HEK293 (cell line): ENCODE measurements at regions not wholly inside any gene's neighbourhood (a gene's known extent, or its start where the extent isn't known, plus 50 kb on each side); places are given as distances from the start of the nearest gene placed in this dataset.

Experiments used
- CTCF ChIA-PET: fragments of 350-600 bp; formaldehyde crosslinking; extraction: SDS; loops from one replicate; lab custom pipeline; 2021; ENCODE audit warnings: antibody characterized with exemption; lab: Yijun Ruan, JAX
- POLR2A ChIA-PET: fragments of 300-600 bp; formaldehyde crosslinking; extraction: SDS; loops from one replicate; lab custom pipeline; 2020; ENCODE audit warnings: antibody characterized with exemption, inconsistent platforms; lab: Yijun Ruan, JAX
- H3K27ac ChIP-seq: fragments of 200-500 bp; sonication (Bioruptor generic); 2 replicates; pipeline ENCODE4 v1.5.1; 2014; ENCODE audit warnings: low read depth, low read length, control low read depth, inconsistent platforms; ENCODE audit errors: extremely low read depth
- H3K36me3 ChIP-seq, 2 experiments: fragments of 200-500 bp in 1 of 2; sonication (Bioruptor generic) in 1 of 2; 1 replicate in 1 of 2; 2 replicates in 1 of 2; pipeline ENCODE4 v1.5.1; 2014 to 2017; ENCODE audit warnings: inconsistent platforms in 2 of 2, low read length in 2 of 2; ENCODE audit not compliant: control insufficient read depth in 2 of 2, insufficient read depth in 1 of 2
- H3K4me1 ChIP-seq: fragments of 200-500 bp; sonication (Bioruptor generic); 2 replicates; pipeline ENCODE4 v1.5.1; 2014; ENCODE audit warnings: mild to moderate bottlenecking, low read length, inconsistent platforms; ENCODE audit not compliant: control insufficient read depth, insufficient read depth
- H3K4me3 ChIP-seq: 2 replicates; pipeline ENCODE4 v1.5.1; 2011; ENCODE audit warnings: low read depth, mild to moderate bottlenecking, control low read depth, low read length, moderate library complexity
- H3K9me3 ChIP-seq: fragments of 200-500 bp; sonication (Bioruptor generic); 2 replicates; pipeline ENCODE4 v1.5.1; 2014; ENCODE audit warnings: low read depth, low read length, inconsistent platforms; ENCODE audit not compliant: control insufficient read depth, insufficient read depth
- FEZF1 ChIP-seq: fragments of 450-650 bp; formaldehyde crosslinking; IDR thresholded peaks from 2 replicates; pipeline ENCODE4 v1.5.1; 2016; ENCODE audit warnings: missing biosample characterization, missing genetic modification characterization
- MYNN ChIP-seq: fragments of 450-650 bp; formaldehyde crosslinking; IDR thresholded peaks from 2 replicates; pipeline ENCODE4 v1.5.1; 2016; ENCODE audit warnings: missing biosample characterization, missing genetic modification characterization, borderline replicate concordance
- TCF7L2 ChIP-seq: IDR thresholded peaks from 2 replicates; pipeline ENCODE4 v1.6.1; 2011; ENCODE audit warnings: low read depth, mild to moderate bottlenecking, inconsistent platforms, low read length, moderate library complexity, borderline replicate concordance
- ZBTB20 ChIP-seq: fragments of 450-650 bp; formaldehyde crosslinking; IDR thresholded peaks from 2 replicates; pipeline ENCODE4 v1.5.1; 2016; ENCODE audit warnings: missing biosample characterization, missing genetic modification characterization
- ZFHX2 ChIP-seq: fragments of 450-650 bp; formaldehyde crosslinking; conservative IDR thresholded peaks from 2 replicates; pipeline ENCODE4 v1.5.1; 2016; ENCODE audit warnings: missing biosample characterization, missing genetic modification characterization
- ZFP37 ChIP-seq: fragments of 450-650 bp; formaldehyde crosslinking; IDR thresholded peaks from 2 replicates; pipeline ENCODE4 v1.5.1; 2016; ENCODE audit warnings: missing biosample characterization, missing genetic modification characterization
- ZFP69B ChIP-seq: fragments of 450-650 bp; formaldehyde crosslinking; IDR thresholded peaks from 2 replicates; pipeline ENCODE4 v1.5.1; 2016; ENCODE audit warnings: missing biosample characterization, missing genetic modification characterization
- ZNF112 ChIP-seq: fragments of 450-650 bp; formaldehyde crosslinking; IDR thresholded peaks from 2 replicates; pipeline ENCODE4 v1.5.0; 2017; ENCODE audit warnings: missing biosample characterization, missing genetic modification characterization
- ZNF140 ChIP-seq: fragments of 450-650 bp; formaldehyde crosslinking; IDR thresholded peaks from 2 replicates; pipeline ENCODE4 v1.5.1; 2016; ENCODE audit warnings: missing biosample characterization, missing genetic modification characterization
- ZNF223 ChIP-seq: fragments of 450-650 bp; formaldehyde crosslinking; IDR thresholded peaks from 2 replicates; pipeline ENCODE4 v1.5.1; 2016; ENCODE audit warnings: missing biosample characterization, missing genetic modification characterization
- ZNF335 ChIP-seq: fragments of 450-650 bp; formaldehyde crosslinking; conservative IDR thresholded peaks from 2 replicates; pipeline ENCODE4 v1.5.1; 2016; ENCODE audit warnings: missing biosample characterization, missing genetic modification characterization
- ZNF404 ChIP-seq: fragments of 450-650 bp; formaldehyde crosslinking; IDR thresholded peaks from 2 replicates; pipeline ENCODE4 v1.5.1; 2017; ENCODE audit warnings: missing biosample characterization, missing genetic modification characterization
- ZNF433 ChIP-seq: fragments of 450-650 bp; formaldehyde crosslinking; IDR thresholded peaks from 2 replicates; pipeline ENCODE4 v1.5.1; 2016; ENCODE audit warnings: missing biosample characterization, missing genetic modification characterization, low read depth
- ZNF555 ChIP-seq: fragments of 450-650 bp; formaldehyde crosslinking; conservative IDR thresholded peaks from 2 replicates; pipeline ENCODE4 v1.5.1; 2017; ENCODE audit warnings: missing biosample characterization, mild to moderate bottlenecking, missing genetic modification characterization, inconsistent platforms
- ZNF610 ChIP-seq: fragments of 450-650 bp; formaldehyde crosslinking; IDR thresholded peaks from 2 replicates; pipeline ENCODE4 v1.5.1; 2016; ENCODE audit warnings: missing biosample characterization, missing genetic modification characterization, borderline replicate concordance
- ZNF623 ChIP-seq: fragments of 450-650 bp; formaldehyde crosslinking; IDR thresholded peaks from 2 replicates; pipeline ENCODE4 v1.5.1; 2016; ENCODE audit warnings: missing biosample characterization, missing genetic modification characterization
- ZNF658 ChIP-seq: fragments of 450-650 bp; formaldehyde crosslinking; IDR thresholded peaks from 2 replicates; pipeline ENCODE4; 2016; ENCODE audit warnings: missing biosample characterization, missing genetic modification characterization
- ZNF777 ChIP-seq: fragments of 450-650 bp; formaldehyde crosslinking; IDR thresholded peaks from 2 replicates; pipeline ENCODE4 v1.5.1; 2017; ENCODE audit warnings: missing biosample characterization, missing genetic modification characterization, borderline replicate concordance
- TF ChIP-seq, protein P1 (sequence below): fragments of 450-650 bp; formaldehyde crosslinking; IDR thresholded peaks from 2 replicates; pipeline ENCODE4 v1.5.1; 2016; ENCODE audit warnings: missing biosample characterization, missing genetic modification characterization
- TF ChIP-seq, protein P2 (sequence below): fragments of 450-650 bp; formaldehyde crosslinking; IDR thresholded peaks from 2 replicates; pipeline ENCODE4 v1.5.1; 2017; ENCODE audit warnings: missing biosample characterization, missing genetic modification characterization
- TF ChIP-seq, protein P3 (sequence below): fragments of 450-650 bp; formaldehyde crosslinking; IDR thresholded peaks from 2 replicates; pipeline ENCODE4 v1.5.1; 2016; ENCODE audit warnings: missing biosample characterization, missing genetic modification characterization, borderline replicate concordance
- TF ChIP-seq, protein P4 (sequence below): fragments of 450-650 bp; formaldehyde crosslinking; IDR thresholded peaks from 2 replicates; pipeline ENCODE4 v1.5.1; 2016; ENCODE audit warnings: missing biosample characterization, missing genetic modification characterization

DNA sequence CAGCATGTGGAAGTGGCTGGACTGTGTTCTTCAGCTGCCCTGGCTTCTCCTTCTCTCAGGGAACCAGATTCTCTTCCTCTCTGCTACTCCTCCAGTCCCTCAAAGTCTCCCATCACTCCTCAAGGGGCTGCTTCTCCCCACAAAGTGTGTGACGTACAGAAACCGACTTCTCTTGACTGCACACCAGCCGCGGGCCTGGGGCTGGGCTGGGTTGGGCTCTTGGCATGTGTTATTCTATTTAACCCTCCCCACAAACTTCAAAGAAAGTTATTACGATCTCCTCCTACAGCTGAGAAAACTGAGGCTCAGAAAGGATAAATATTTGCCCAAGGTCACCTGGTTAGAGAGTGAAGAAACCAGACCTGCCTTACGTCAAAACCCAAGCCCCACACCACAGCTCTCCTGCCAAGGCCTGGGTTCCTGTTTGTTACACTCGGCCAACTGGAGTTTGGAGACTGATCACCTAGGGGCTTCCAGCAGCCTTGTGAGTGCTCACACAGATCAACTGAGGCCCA is 269.0 kb downstream of the TFCP2L1 start (continued):
- TF ChIP-seq, protein P1, sequence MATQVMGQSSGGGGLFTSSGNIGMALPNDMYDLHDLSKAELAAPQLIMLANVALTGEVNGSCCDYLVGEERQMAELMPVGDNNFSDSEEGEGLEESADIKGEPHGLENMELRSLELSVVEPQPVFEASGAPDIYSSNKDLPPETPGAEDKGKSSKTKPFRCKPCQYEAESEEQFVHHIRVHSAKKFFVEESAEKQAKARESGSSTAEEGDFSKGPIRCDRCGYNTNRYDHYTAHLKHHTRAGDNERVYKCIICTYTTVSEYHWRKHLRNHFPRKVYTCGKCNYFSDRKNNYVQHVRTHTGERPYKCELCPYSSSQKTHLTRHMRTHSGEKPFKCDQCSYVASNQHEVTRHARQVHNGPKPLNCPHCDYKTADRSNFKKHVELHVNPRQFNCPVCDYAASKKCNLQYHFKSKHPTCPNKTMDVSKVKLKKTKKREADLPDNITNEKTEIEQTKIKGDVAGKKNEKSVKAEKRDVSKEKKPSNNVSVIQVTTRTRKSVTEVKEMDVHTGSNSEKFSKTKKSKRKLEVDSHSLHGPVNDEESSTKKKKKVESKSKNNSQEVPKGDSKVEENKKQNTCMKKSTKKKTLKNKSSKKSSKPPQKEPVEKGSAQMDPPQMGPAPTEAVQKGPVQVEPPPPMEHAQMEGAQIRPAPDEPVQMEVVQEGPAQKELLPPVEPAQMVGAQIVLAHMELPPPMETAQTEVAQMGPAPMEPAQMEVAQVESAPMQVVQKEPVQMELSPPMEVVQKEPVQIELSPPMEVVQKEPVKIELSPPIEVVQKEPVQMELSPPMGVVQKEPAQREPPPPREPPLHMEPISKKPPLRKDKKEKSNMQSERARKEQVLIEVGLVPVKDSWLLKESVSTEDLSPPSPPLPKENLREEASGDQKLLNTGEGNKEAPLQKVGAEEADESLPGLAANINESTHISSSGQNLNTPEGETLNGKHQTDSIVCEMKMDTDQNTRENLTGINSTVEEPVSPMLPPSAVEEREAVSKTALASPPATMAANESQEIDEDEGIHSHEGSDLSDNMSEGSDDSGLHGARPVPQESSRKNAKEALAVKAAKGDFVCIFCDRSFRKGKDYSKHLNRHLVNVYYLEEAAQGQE (tag by site-specific recombination) = no peak
- TF ChIP-seq ZNF140 (tag by site-specific recombination) (no peak), ZNF335 (no peak), ZNF623 (tag by site-specific recombination) (no peak), ZFP37 (no peak)

DNA sequence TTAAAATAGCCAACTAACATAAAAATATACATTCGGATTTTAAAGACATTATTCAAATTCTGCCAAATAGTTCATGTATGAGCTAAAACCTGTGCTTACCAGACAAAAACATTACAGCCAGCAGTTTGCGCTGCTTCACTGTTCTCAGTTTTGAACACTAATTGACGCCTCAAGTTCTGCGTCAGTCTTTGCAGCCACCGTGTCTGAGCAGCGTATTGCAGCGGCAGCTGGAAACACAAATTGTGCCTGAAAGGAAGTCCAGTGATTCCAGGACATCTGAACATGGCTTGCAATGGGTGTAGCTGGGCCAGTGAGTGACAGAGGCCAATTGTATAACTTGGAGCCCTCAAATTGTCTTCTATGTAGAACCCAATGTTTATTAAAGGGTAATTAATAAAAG is 267.6 kb downstream of the TFCP2L1 start:
- Histone ChIP-seq H3K9me3 (no peaks in the 10 kb centered on the region), H3K4me3 (no peak overlapping the region), H3K36me3 (no peaks in the 10 kb centered on the region), H3K27ac (no peak overlapping the region), H3K4me1 (no peaks in the 10 kb centered on the region)
- POLR2A ChIA-PET = no interaction called here
- TF ChIP-seq TCF7L2 (no peak), ZNF610 (tag by site-specific recombination) (no peak), ZFP69B (no peak), ZBTB20 (tag by site-specific recombination) (no peak), FEZF1 (tag by site-specific recombination) (no peak), ZFHX2 (tag by site-specific recombination) (no peak), ZFP37 (no peak), ZNF404 (no peak), ZNF112 (no peak), ZNF223 (tag by site-specific recombination) (no peak), ZNF433 (tag by site-specific recombination) (no peak), MYNN (tag by site-specific recombination) (no peak), ZNF658 (tag by site-specific recombination) (no peak), ZNF777 (tag by site-specific recombination) (no peak), ZNF555 (no peak)
- TF ChIP-seq, protein P1 (tag by site-specific recombination) = no peak
- TF ChIP-seq, protein P2, sequence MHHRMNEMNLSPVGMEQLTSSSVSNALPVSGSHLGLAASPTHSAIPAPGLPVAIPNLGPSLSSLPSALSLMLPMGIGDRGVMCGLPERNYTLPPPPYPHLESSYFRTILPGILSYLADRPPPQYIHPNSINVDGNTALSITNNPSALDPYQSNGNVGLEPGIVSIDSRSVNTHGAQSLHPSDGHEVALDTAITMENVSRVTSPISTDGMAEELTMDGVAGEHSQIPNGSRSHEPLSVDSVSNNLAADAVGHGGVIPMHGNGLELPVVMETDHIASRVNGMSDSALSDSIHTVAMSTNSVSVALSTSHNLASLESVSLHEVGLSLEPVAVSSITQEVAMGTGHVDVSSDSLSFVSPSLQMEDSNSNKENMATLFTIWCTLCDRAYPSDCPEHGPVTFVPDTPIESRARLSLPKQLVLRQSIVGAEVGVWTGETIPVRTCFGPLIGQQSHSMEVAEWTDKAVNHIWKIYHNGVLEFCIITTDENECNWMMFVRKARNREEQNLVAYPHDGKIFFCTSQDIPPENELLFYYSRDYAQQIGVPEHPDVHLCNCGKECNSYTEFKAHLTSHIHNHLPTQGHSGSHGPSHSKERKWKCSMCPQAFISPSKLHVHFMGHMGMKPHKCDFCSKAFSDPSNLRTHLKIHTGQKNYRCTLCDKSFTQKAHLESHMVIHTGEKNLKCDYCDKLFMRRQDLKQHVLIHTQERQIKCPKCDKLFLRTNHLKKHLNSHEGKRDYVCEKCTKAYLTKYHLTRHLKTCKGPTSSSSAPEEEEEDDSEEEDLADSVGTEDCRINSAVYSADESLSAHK = no peak
- TF ChIP-seq, protein P3, sequence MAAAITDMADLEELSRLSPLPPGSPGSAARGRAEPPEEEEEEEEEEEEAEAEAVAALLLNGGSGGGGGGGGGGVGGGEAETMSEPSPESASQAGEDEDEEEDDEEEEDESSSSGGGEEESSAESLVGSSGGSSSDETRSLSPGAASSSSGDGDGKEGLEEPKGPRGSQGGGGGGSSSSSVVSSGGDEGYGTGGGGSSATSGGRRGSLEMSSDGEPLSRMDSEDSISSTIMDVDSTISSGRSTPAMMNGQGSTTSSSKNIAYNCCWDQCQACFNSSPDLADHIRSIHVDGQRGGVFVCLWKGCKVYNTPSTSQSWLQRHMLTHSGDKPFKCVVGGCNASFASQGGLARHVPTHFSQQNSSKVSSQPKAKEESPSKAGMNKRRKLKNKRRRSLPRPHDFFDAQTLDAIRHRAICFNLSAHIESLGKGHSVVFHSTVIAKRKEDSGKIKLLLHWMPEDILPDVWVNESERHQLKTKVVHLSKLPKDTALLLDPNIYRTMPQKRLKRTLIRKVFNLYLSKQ (tag by site-specific recombination) = no peak
- TF ChIP-seq, protein P4, sequence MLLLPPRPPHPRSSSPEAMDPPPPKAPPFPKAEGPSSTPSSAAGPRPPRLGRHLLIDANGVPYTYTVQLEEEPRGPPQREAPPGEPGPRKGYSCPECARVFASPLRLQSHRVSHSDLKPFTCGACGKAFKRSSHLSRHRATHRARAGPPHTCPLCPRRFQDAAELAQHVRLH = no peak
- CTCF ChIA-PET = interaction anchor here (2.6 kb wide), 1 partner anchor 322 kb away, joined by 10 read pairs; no protein-coding TSS in a partner anchor
